Stimulated activated CD4-positive, alpha-beta T cell treated with anti-CD3 and anti-CD28 coated beads, Interleukin-4, amount 100 ng/mL, for 48 hours (primary cell): ENCODE measurements at regions not wholly inside any gene's neighbourhood (a gene's known extent, or its start where the extent isn't known, plus 50 kb on each side); places are given as distances from the start of the nearest gene placed in this dataset.

Experiments used
- DNase-seq, 2 donors: peaks; one replicate each; pipeline ENCODE4 v3.0.0-alpha.2; 2020; ENCODE audit warnings: low read depth in 2 of 2

GRCh38 chr6:28707387-28708282, 182.0 kb downstream of the GPX5 start:
- no peak for DNase-seq

- no peak for DNase-seq
Observed at GRCh38 chr6:28709478-28710349, 184.0 kb downstream of the GPX5 start.

GRCh38 chr6:28710466-28711191, 184.9 kb downstream of the GPX5 start:
- DNase-seq, result no peak

GRCh38 chr6:28711325-28711724, 185.6 kb downstream of the GPX5 start:
- no peak for DNase-seq

- DNase-seq, result no peak
Observed at GRCh38 chr6:28711788-28712341, 186.2 kb downstream of the GPX5 start.

GRCh38 chr6:28712982-28713381, 187.3 kb downstream of the GPX5 start:
- no peak for DNase-seq

- DNase-seq, result peak; percentile 28 to 40
Observed at GRCh38 chr6:28719275-28719940, 193.7 kb downstream of the GPX5 start.

- DNase-seq, result no peak
Observed at GRCh38 chr6:28720357-28721231, 194.9 kb downstream of the GPX5 start.

- DNase-seq, result no peak
Observed at GRCh38 chr6:28721372-28721771, 195.7 kb downstream of the GPX5 start.

GRCh38 chr6:28724395-28724794, 198.7 kb downstream of the GPX5 start:
- no peak for DNase-seq

- no peak for DNase-seq
Observed at GRCh38 chr6:28725274-28725809, 198.4 kb downstream of the TRIM27 start.

GRCh38 chr6:28725890-28726348, 197.9 kb downstream of the TRIM27 start:
- no peak for DNase-seq

- no peak for DNase-seq
Observed at GRCh38 chr6:28726569-28727309, 197.0 kb downstream of the TRIM27 start.

- DNase-seq, result no peak
Observed at GRCh38 chr6:28727559-28728211, 196.1 kb downstream of the TRIM27 start.

- DNase-seq, result no peak
Observed at GRCh38 chr6:28729501-28730402, 194.0 kb downstream of the TRIM27 start.

GRCh38 chr6:28732052-28732451, 191.7 kb downstream of the TRIM27 start:
- DNase-seq, result no peak

- DNase-seq, result no peak
Observed at GRCh38 chr6:28734443-28734959, 189.3 kb downstream of the TRIM27 start.
